ENCODE measurements at regions not wholly inside any gene's neighbourhood (a gene's known extent, or its start where the extent isn't known, plus 50 kb on each side); places are given as distances from the start of the nearest gene placed in this dataset.

- Histone ChIP-seq H3K4me1 (ENCODE audit: low read length) (no peaks in the 10 kb centered on the region), H3K9ac (ENCODE audit: low read length) (no peak overlapping the region), H3K27me3 (replicated peaks; ENCODE audit: insufficient read depth, low read length) (no peaks in the 10 kb centered on the region), H3F3A (ENCODE audit: insufficient read depth, low read length) (no peaks in the 10 kb centered on the region), H3K9me2 (replicated peaks; ENCODE audit: insufficient read depth, low read length) (no peaks in the 10 kb centered on the region), H2AFZ (ENCODE audit: low read length) (no peak overlapping the region), H3K4me3 (ENCODE audit: low read length) (no peak overlapping the region), H3K9me3 (replicated peaks; ENCODE audit: insufficient read depth, low read length) (no peaks in the 10 kb centered on the region), H3K4me2 (ENCODE audit: low read depth, low read length) (no peak overlapping the region), H3K79me2 (ENCODE audit: low read length) (no peaks in the 10 kb centered on the region), H3K36me3 (replicated peaks; ENCODE audit: insufficient read depth, low read length) (no peaks in the 10 kb centered on the region), H4K20me1 (ENCODE audit: insufficient read depth, low read length) (no peaks in the 10 kb centered on the region), H3K27ac (ENCODE audit: low read length) (no peak overlapping the region)
- DNase-seq: no peak
- TF ChIP-seq CTCF (IDR thresholded peaks at IDR 0.05; ENCODE audit: low read length) (no peak), EZH2phosphoT487 (IDR thresholded peaks at IDR 0.05; ENCODE audit: low read length) (no peak)
Observed at GRCh38 chr5:4226565-4226964, 630.9 kb downstream of the IRX1 start.

- no peak for TF ChIP-seq CTCF (IDR thresholded peaks at IDR 0.05; ENCODE audit: low read length)
- no peak for TF ChIP-seq EZH2 (optimal IDR thresholded peaks at IDR 0.05; ENCODE audit: low read depth, low read length)
- no peak for TF ChIP-seq EZH2phosphoT487 (IDR thresholded peaks at IDR 0.05; ENCODE audit: low read length)
- no peaks in the 10 kb centered on the region for H3K36me3 ChIP-seq (replicated peaks; ENCODE audit: insufficient read depth, low read length)
- no peaks in the 10 kb centered on the region for H3K9me3 ChIP-seq (replicated peaks; ENCODE audit: insufficient read depth, low read length)
- H2AFZ ChIP-seq (ENCODE audit: low read length): no peak overlapping the region
- no peak for DNase-seq
- no peaks in the 10 kb centered on the region for H3K79me2 ChIP-seq (ENCODE audit: low read length)
- H4K20me1 ChIP-seq (ENCODE audit: insufficient read depth, low read length): no peaks in the 10 kb centered on the region
- no peak overlapping the region for H3K4me2 ChIP-seq (ENCODE audit: low read depth, low read length)
- no peaks in the 10 kb centered on the region for H3K9me2 ChIP-seq (replicated peaks; ENCODE audit: insufficient read depth, low read length)
- no peak overlapping the region for H3K9ac ChIP-seq (ENCODE audit: low read length)
- no peaks in the 10 kb centered on the region for H3K4me1 ChIP-seq (ENCODE audit: low read length)
- H3K4me3 ChIP-seq (ENCODE audit: low read length): no peak overlapping the region
- H3K27me3 ChIP-seq (replicated peaks; ENCODE audit: insufficient read depth, low read length): no peaks in the 10 kb centered on the region
- no peaks in the 10 kb centered on the region for H3F3A ChIP-seq (ENCODE audit: insufficient read depth, low read length)
- no peak overlapping the region for H3K27ac ChIP-seq (ENCODE audit: low read length)
Observed at GRCh38 chr5:4228708-4229107, 633.1 kb downstream of the IRX1 start.

GRCh38 chr5:4229414-4230292 lies 634.0 kb downstream of the IRX1 start:
- Histone ChIP-seq H2AFZ (ENCODE audit: low read length) (no peak overlapping the region), H4K20me1 (ENCODE audit: insufficient read depth, low read length) (no peaks in the 10 kb centered on the region), H3K9me2 (replicated peaks; ENCODE audit: insufficient read depth, low read length) (no peaks in the 10 kb centered on the region), H3K36me3 (replicated peaks; ENCODE audit: insufficient read depth, low read length) (no peaks in the 10 kb centered on the region), H3K27me3 (replicated peaks; ENCODE audit: insufficient read depth, low read length) (no peaks in the 10 kb centered on the region), H3F3A (ENCODE audit: insufficient read depth, low read length) (no peaks in the 10 kb centered on the region), H3K9me3 (replicated peaks; ENCODE audit: insufficient read depth, low read length) (no peaks in the 10 kb centered on the region), H3K4me2 (ENCODE audit: low read depth, low read length) (no peak overlapping the region), H3K27ac (ENCODE audit: low read length) (no peak overlapping the region), H3K79me2 (ENCODE audit: low read length) (no peaks in the 10 kb centered on the region), H3K9ac (ENCODE audit: low read length) (no peak overlapping the region), H3K4me1 (ENCODE audit: low read length) (no peaks in the 10 kb centered on the region), H3K4me3 (ENCODE audit: low read length) (no peak overlapping the region)
- TF ChIP-seq EZH2phosphoT487 (IDR thresholded peaks at IDR 0.05; ENCODE audit: low read length) (no peak), EZH2 (optimal IDR thresholded peaks at IDR 0.05; ENCODE audit: low read depth, low read length) (no peak), CTCF (IDR thresholded peaks at IDR 0.05; ENCODE audit: low read length) (no peak)
- no peak for DNase-seq

All from MM.1S (cell line).